Uterus (tissue), 2 donors: ENCODE measurements at regions not wholly inside any gene's neighbourhood (a gene's known extent, or its start where the extent isn't known, plus 50 kb on each side); places are given as distances from the start of the nearest gene placed in this dataset.

ENCODE experiments used
- CTCF ChIP-seq, 4 experiments: fragments of 200-600 bp in 2 of 4; fragments of 450-650 bp in 2 of 4; sonication (generic) in 2 of 4; IDR thresholded peaks; one replicate each; pipeline ENCODE4 v1.5.1; 2016 to 2019; ENCODE audit warnings: antibody characterized with exemption in 4 of 4, mild to moderate bottlenecking in 2 of 4, moderate library complexity in 1 of 4
- POLR2A ChIP-seq, 2 donors: fragments of 450-650 bp; IDR thresholded peaks; one replicate each; pipeline ENCODE4 v1.6.1; 2016; ENCODE audit warnings: antibody characterized with exemption in 2 of 2, mild to moderate bottlenecking in 1 of 2, moderate library complexity in 1 of 2

GRCh38 chr5:156261275-156261939, 65.6 kb upstream of the SGCD start:
- TF ChIP-seq POLR2A (IDR thresholded peaks at IDR 0.05) (no peak), CTCF (IDR thresholded peaks at IDR 0.05) (no peak)
